ENCODE measurements at regions not wholly inside any gene's neighbourhood (a gene's known extent, or its start where the extent isn't known, plus 50 kb on each side); places are given as distances from the start of the nearest gene placed in this dataset.

GRCh38 chr14:105783707-105784106 is 257.3 kb downstream of the TMEM121 start:
- POLR2A ChIA-PET, result no interaction called here
- Histone ChIP-seq H3K27me3 (ENCODE audit: control insufficient read depth in 2 of 2, insufficient read depth in 2 of 2, low read length in 2 of 2) (no peaks in the 10 kb centered on the region), H3K27ac (ENCODE audit: insufficient read depth, low read depth, low read length) (no peak overlapping the region), H3K4me3 (replicated peaks in 1 of 3; ENCODE audit: insufficient read depth in 1 of 3, low read depth in 1 of 3, low read length in 3 of 3) (no peak overlapping the region), H3K4me2 (ENCODE audit: insufficient read depth, low read length) (no peak overlapping the region), H3K79me2 (ENCODE audit: control insufficient read depth, insufficient read depth, low read length) (no peaks in the 10 kb centered on the region), H3K36me3 (ENCODE audit: control insufficient read depth in 2 of 2, extremely low read depth in 1 of 2, insufficient read depth in 2 of 2, low read length in 2 of 2) (no peaks in the 10 kb centered on the region), H3K9me1 (replicated peaks; ENCODE audit: control insufficient read depth, extremely low read depth, insufficient read depth, low read length) (no peaks in the 10 kb centered on the region), H3K4me1 (ENCODE audit: control insufficient read depth, extremely low read depth, insufficient read depth, low read length) (no peaks in the 10 kb centered on the region), H4K20me1 (replicated peaks; ENCODE audit: control insufficient read depth, extremely low read depth, insufficient read depth, low read length) (no peaks in the 10 kb centered on the region), H3K9me3 (replicated peaks; ENCODE audit: control insufficient read depth, insufficient read depth, low read length) (peaks cover 1% of the 10 kb centered on the region), H3K9ac (replicated peaks; ENCODE audit: extremely low read depth, insufficient read depth, low read length) (no peak overlapping the region), H2AFZ (ENCODE audit: low read depth, low read length) (no peak overlapping the region)
- BruUV-seq (replicated peaks), result no TSS peak
- CTCF ChIA-PET, result no interaction called here
- DNase-seq (ENCODE audit: low read depth, low spot score) (no peak), FAIRE-seq (no peak)
- TF ChIP-seq FOS (IDR thresholded peaks at IDR 0.05; ENCODE audit: borderline replicate concordance, insufficient read depth, low read length), result no peak
- no peak for TF ChIP-seq MAX (IDR thresholded peaks at IDR 0.05; ENCODE audit: insufficient read depth, insufficient read length)
- TF ChIP-seq EZH2 (IDR thresholded peaks at IDR 0.05; ENCODE audit: borderline replicate concordance, low read depth, low read length, severe bottlenecking), result no peak
- no peak for TF ChIP-seq POLR2A (IDR thresholded peaks at IDR 0.05; ENCODE audit: low read depth, low read length)
- TF ChIP-seq GATA2 (IDR thresholded peaks at IDR 0.05; ENCODE audit: insufficient read depth, insufficient read length, low read depth, low read length), result no peak
- no peak for TF ChIP-seq MYC (IDR thresholded peaks at IDR 0.05; ENCODE audit: low read depth, low read length)
- no peak for TF ChIP-seq JUN (IDR thresholded peaks at IDR 0.05; ENCODE audit: borderline replicate concordance, insufficient read depth, insufficient read length, low read depth)
- no peak for TF ChIP-seq CTCF (IDR thresholded peaks at IDR 0.05; ENCODE audit: extremely low read depth in 1 of 2, insufficient read depth in 1 of 2, low read depth in 1 of 2, low read length in 2 of 2)
- TF ChIP-seq POLR2AphosphoS5 (IDR thresholded peaks at IDR 0.05; ENCODE audit: insufficient read depth, low read depth, low read length), result no peak
- intact Hi-C loops (cut with micrococcal nuclease) (no loop called here), dilution Hi-C loops (cut with MboI; ENCODE audit: extremely low pct_ligation_motif_present, low sequenced_read_pairs) (no loop called here)

Data from endothelial cell of umbilical vein (primary cell).